ENCODE measurements at regions not wholly inside any gene's neighbourhood (a gene's known extent, or its start where the extent isn't known, plus 50 kb on each side); places are given as distances from the start of the nearest gene placed in this dataset.

GRCh38 chr20:57781901-57782300, 72.1 kb upstream of the PMEPA1 start:
- peaks cover 20% of the 10 kb centered on the region for H3K4me1 Mint-ChIP-seq (ENCODE audit: low read depth, unreplicated experiment)
- no peaks in the 10 kb centered on the region for H3K9me3 ChIP-seq
- no peak overlapping the region for H3K4me3 ChIP-seq (ENCODE audit: low read depth, low read length)
- peaks cover 19% of the 10 kb centered on the region for H3K4me1 ChIP-seq
- peaks cover 10% of the 10 kb centered on the region for H3K9me3 Mint-ChIP-seq (ENCODE audit: unreplicated experiment)
- no peaks in the 10 kb centered on the region for H3K27me3 ChIP-seq (replicated peaks; ENCODE audit: control insufficient read depth, insufficient read depth, low read length)
- ChIA-PET POLR2A (no interaction called here), CTCF (interaction anchor here (0.5 to 1.0 kb wide), 2 partner anchors 266 to 455 kb away, joined by 3 to 4 read pairs; no protein-coding TSS in a partner anchor)
- BruUV-seq (replicated peaks) = no TSS peak
- no peak overlapping the region for H3K4me3 Mint-ChIP-seq (ENCODE audit: unreplicated experiment)
- H3K27me3 Mint-ChIP-seq (ENCODE audit: insufficient read depth, unreplicated experiment) = no peaks in the 10 kb centered on the region
- no peaks in the 10 kb centered on the region for H3K36me3 ChIP-seq (ENCODE audit: control insufficient read depth, insufficient read depth, low read length)
- H3K36me3 Mint-ChIP-seq (ENCODE audit: insufficient read depth, unreplicated experiment) = no peaks in the 10 kb centered on the region
- no peak overlapping the region for H3K27ac Mint-ChIP-seq (ENCODE audit: unreplicated experiment)
- TF ChIP-seq CTCF (IDR thresholded peaks at IDR 0.05; ENCODE audit: insufficient read depth in 1 of 2, low read depth in 1 of 2, low read length in 1 of 2, severe bottlenecking in 1 of 2, unreplicated experiment in 1 of 2) = no peak
- intact Hi-C loops (cut with micrococcal nuclease; ENCODE audit: unreplicated experiment) = no loop called here
- DNase-seq = peak in 1 of 2 experiments; percentile 29

GRCh38 chr20:57780906-57781305, 71.1 kb upstream of the PMEPA1 start:
- no TSS peak for BruUV-seq (replicated peaks)
- Mint-ChIP-seq H3K4me3 (ENCODE audit: unreplicated experiment) (no peak overlapping the region), H3K27ac (ENCODE audit: unreplicated experiment) (no peak overlapping the region), H3K4me1 (ENCODE audit: low read depth, unreplicated experiment) (peaks cover 20% of the 10 kb centered on the region), H3K27me3 (ENCODE audit: insufficient read depth, unreplicated experiment) (peaks cover 6% of the 10 kb centered on the region), H3K9me3 (ENCODE audit: unreplicated experiment) (peaks cover 10% of the 10 kb centered on the region), H3K36me3 (ENCODE audit: insufficient read depth, unreplicated experiment) (no peaks in the 10 kb centered on the region)
- intact Hi-C loops (cut with micrococcal nuclease; ENCODE audit: unreplicated experiment) = no loop called here
- H3K4me1 ChIP-seq = peaks cover 19% of the 10 kb centered on the region
- no peak for TF ChIP-seq CTCF (IDR thresholded peaks at IDR 0.05; ENCODE audit: insufficient read depth in 1 of 2, low read depth in 1 of 2, low read length in 1 of 2, severe bottlenecking in 1 of 2, unreplicated experiment in 1 of 2)
- H3K27me3 ChIP-seq (replicated peaks; ENCODE audit: control insufficient read depth, insufficient read depth, low read length) = no peaks in the 10 kb centered on the region
- ChIA-PET POLR2A (no interaction called here), CTCF (no interaction called here)
- H3K4me3 ChIP-seq (ENCODE audit: low read depth, low read length) = no peak overlapping the region
- DNase-seq = no peak
- H3K9me3 ChIP-seq = no peaks in the 10 kb centered on the region
- no peaks in the 10 kb centered on the region for H3K36me3 ChIP-seq (ENCODE audit: control insufficient read depth, insufficient read depth, low read length)

- ChIA-PET CTCF (no interaction called here), POLR2A (no interaction called here)
- H3K27me3 ChIP-seq (replicated peaks; ENCODE audit: control insufficient read depth, insufficient read depth, low read length) = no peaks in the 10 kb centered on the region
- H3K4me3 ChIP-seq (ENCODE audit: low read depth, low read length) = no peak overlapping the region
- Mint-ChIP-seq H3K36me3 (ENCODE audit: insufficient read depth, unreplicated experiment) (no peaks in the 10 kb centered on the region), H3K4me1 (ENCODE audit: low read depth, unreplicated experiment) (peaks cover 20% of the 10 kb centered on the region), H3K9me3 (ENCODE audit: unreplicated experiment) (peaks cover 10% of the 10 kb centered on the region), H3K4me3 (ENCODE audit: unreplicated experiment) (no peak overlapping the region), H3K27ac (ENCODE audit: unreplicated experiment) (peak overlapping the region; percentile 52), H3K27me3 (ENCODE audit: insufficient read depth, unreplicated experiment) (peaks cover 11% of the 10 kb centered on the region)
- no peak for TF ChIP-seq CTCF (IDR thresholded peaks at IDR 0.05; ENCODE audit: insufficient read depth in 1 of 2, low read depth in 1 of 2, low read length in 1 of 2, severe bottlenecking in 1 of 2, unreplicated experiment in 1 of 2)
- DNase-seq = peak in 1 of 2 experiments; percentile 32
- BruUV-seq (replicated peaks) = no TSS peak
- no peaks in the 10 kb centered on the region for H3K36me3 ChIP-seq (ENCODE audit: control insufficient read depth, insufficient read depth, low read length)
- H3K4me1 ChIP-seq = peaks cover 19% of the 10 kb centered on the region
- no peaks in the 10 kb centered on the region for H3K9me3 ChIP-seq
- intact Hi-C loops (cut with micrococcal nuclease; ENCODE audit: unreplicated experiment) = no loop called here
These were observed 70.6 kb upstream of the PMEPA1 start for GRCh38 chr20:57780398-57780797.
